K562 (cell line): ENCODE measurements at regions not wholly inside any gene's neighbourhood (a gene's known extent, or its start where the extent isn't known, plus 50 kb on each side); places are given as distances from the start of the nearest gene placed in this dataset.

Source experiments
- RCOR1 ChIP-seq, 2 experiments: IDR thresholded peaks; 2 replicates each; pipeline ENCODE4 v1.6.1; 2012; ENCODE audit warnings: low read depth in 2 of 2, low read length in 2 of 2, borderline replicate concordance in 1 of 2, improper control_type of control experiment in 1 of 2
- TAF15 ChIP-seq: fragments of 200-400 bp; formaldehyde crosslinking; IDR thresholded peaks from 2 replicates; pipeline ENCODE4 v1.6.1; 2017; ENCODE audit warnings: mild to moderate bottlenecking, low read depth, low read length, moderate library complexity
- ZKSCAN1 ChIP-seq: fragments of 150-350 bp; IDR thresholded peaks from 2 replicates; pipeline ENCODE4 v1.6.1; 2016; ENCODE audit warnings: low read depth, low read length
- ZNF133 ChIP-seq: fragments of 250-450 bp; sonication (Bioruptor Pico); IDR thresholded peaks from 2 replicates; pipeline ENCODE4 v1.4.0; 2020; ENCODE audit warnings: mild to moderate bottlenecking
- TF ChIP-seq, protein P1 (sequence below), 2 experiments: fragments of 450-650 bp; formaldehyde crosslinking in 1 of 2; IDR thresholded peaks; 2 replicates each; pipeline versions ENCODE4 v1.4.0 to v1.6.1; 2014 to 2020; ENCODE audit warnings: mild to moderate bottlenecking in 2 of 2, borderline replicate concordance in 1 of 2, low read depth in 1 of 2

DNA sequence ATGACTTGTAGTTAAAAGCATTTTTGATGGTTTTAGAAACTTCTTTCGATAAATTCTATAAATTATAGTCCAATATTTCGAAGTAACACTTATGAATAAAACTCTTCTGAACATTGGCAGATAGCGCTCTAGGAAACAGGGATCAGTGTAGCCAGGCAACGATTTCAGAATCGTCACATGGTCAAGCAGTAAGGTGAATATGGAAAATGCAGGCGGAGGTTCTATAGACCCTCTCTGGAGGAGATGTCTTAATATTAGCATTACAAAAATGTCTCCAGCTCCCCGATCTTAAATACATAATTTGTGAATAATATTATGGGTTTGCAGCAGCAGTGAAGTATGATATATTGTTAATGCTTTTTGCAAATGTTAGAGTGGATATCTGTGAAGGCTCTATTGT lies 310.3 kb downstream of the SS18 start (continued):
- TF ChIP-seq, protein P1, sequence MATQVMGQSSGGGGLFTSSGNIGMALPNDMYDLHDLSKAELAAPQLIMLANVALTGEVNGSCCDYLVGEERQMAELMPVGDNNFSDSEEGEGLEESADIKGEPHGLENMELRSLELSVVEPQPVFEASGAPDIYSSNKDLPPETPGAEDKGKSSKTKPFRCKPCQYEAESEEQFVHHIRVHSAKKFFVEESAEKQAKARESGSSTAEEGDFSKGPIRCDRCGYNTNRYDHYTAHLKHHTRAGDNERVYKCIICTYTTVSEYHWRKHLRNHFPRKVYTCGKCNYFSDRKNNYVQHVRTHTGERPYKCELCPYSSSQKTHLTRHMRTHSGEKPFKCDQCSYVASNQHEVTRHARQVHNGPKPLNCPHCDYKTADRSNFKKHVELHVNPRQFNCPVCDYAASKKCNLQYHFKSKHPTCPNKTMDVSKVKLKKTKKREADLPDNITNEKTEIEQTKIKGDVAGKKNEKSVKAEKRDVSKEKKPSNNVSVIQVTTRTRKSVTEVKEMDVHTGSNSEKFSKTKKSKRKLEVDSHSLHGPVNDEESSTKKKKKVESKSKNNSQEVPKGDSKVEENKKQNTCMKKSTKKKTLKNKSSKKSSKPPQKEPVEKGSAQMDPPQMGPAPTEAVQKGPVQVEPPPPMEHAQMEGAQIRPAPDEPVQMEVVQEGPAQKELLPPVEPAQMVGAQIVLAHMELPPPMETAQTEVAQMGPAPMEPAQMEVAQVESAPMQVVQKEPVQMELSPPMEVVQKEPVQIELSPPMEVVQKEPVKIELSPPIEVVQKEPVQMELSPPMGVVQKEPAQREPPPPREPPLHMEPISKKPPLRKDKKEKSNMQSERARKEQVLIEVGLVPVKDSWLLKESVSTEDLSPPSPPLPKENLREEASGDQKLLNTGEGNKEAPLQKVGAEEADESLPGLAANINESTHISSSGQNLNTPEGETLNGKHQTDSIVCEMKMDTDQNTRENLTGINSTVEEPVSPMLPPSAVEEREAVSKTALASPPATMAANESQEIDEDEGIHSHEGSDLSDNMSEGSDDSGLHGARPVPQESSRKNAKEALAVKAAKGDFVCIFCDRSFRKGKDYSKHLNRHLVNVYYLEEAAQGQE (IDR thresholded peaks at IDR 0.05; ENCODE audit: borderline replicate concordance) = no peak
- TF ChIP-seq, protein P1 (CRISPR knock-in tag; IDR thresholded peaks at IDR 0.05; ENCODE audit: low read depth) = no peak
- TF ChIP-seq ZNF133 (CRISPR knock-in tag) (no peak), TAF15 (no peak), RCOR1 (IDR thresholded peaks at IDR 0.05; ENCODE audit: borderline replicate concordance in 1 of 2, low read depth in 2 of 2, low read length in 2 of 2) (no peak), ZKSCAN1 (no peak)
